Suprapubic skin (tissue), 4 donors: ENCODE measurements at regions not wholly inside any gene's neighbourhood (a gene's known extent, or its start where the extent isn't known, plus 50 kb on each side); places are given as distances from the start of the nearest gene placed in this dataset.

ENCODE experiments used
- CTCF ChIP-seq, 2 donors: fragments of 200-600 bp in 1 of 2; fragments of 450-650 bp in 1 of 2; sonication (generic) in 1 of 2; IDR thresholded peaks; one replicate each; pipeline ENCODE4 v1.5.1; 2016 to 2019; ENCODE audit warnings: antibody characterized with exemption in 2 of 2, mild to moderate bottlenecking in 1 of 2, moderate library complexity in 1 of 2
- EP300 ChIP-seq: sonication (generic); formaldehyde crosslinking; IDR thresholded peaks from one replicate; pipeline ENCODE4 v1.6.1; 2017; ENCODE audit warnings: antibody characterized with exemption
- POLR2A ChIP-seq, 2 donors: fragments of 450-650 bp; IDR thresholded peaks; one replicate each; pipeline ENCODE4 v1.6.1; 2017; ENCODE audit warnings: antibody characterized with exemption in 2 of 2, mild to moderate bottlenecking in 2 of 2, moderate library complexity in 2 of 2
- POLR2AphosphoS5 ChIP-seq, 3 donors: sonication (generic); formaldehyde crosslinking; IDR thresholded peaks; one replicate each; pipeline ENCODE4 v1.6.1; 2017; ENCODE audit warnings: antibody characterized with exemption in 3 of 3

DNA sequence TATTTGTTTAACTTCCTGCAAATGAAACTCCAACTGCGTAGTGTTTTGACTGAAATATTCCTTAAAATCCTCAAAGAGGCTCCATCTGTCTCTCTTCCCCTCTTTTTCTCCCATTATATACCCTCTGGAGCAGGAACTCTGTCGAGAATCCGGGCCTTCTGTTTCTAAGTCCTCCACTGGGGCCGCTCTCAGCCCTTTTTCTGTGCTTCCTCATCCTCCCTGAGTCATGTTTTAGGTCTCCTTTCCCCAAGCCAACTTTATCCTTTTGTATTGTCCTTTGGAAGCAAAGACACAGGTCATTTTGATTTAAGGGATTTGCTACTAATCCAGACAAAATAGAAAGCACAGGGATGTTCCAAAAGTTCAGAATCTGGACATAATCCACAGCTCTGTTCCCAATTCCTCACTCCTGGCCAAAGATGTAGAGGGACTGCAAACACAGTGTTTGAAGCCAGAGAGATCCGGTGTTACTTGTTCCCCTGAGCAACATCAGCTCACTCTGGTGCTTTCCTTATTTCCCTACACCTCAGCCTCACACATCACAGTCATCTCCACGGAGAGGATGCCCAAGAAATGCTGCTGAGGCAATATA lies 131.0 kb upstream of the KLF3 start:
- TF ChIP-seq CTCF (IDR thresholded peaks at IDR 0.05), result no peak
- no peak for TF ChIP-seq POLR2A (IDR thresholded peaks at IDR 0.05)
- no peak for TF ChIP-seq POLR2AphosphoS5 (IDR thresholded peaks at IDR 0.05)
- no peak for TF ChIP-seq EP300
